ENCODE measurements at regions not wholly inside any gene's neighbourhood (a gene's known extent, or its start where the extent isn't known, plus 50 kb on each side); places are given as distances from the start of the nearest gene placed in this dataset.

DNA sequence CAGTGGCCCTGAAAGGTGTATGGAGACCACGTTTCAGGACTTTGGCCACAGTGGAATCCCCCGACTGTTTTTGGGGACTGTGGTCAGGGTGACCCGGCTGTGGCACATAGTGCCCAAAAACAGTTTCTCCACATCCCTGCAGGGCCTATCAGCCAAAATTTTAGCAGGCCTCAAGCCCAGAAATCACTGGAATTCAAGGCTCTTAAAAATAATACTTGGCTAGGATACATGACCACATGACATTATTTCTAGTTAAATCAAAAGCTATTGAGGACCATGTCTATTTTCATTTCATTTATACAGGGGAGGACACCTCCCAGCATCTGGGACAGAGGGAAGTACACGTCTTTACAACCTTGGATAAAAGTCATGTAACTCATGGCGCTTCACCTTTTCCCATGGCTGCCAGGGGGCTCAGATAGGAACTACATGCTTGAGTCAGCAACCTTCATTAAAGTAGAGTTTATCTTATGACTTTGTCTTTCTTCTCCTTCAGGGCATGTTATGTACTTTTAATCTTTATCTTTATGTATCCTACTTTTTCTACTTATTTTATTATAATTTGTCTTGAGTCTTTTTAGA is 70.8 kb upstream of the CD93 start:
- TF ChIP-seq CTCF (IDR thresholded peaks at IDR 0.05; ENCODE audit: low read depth, low read length, missing input control) (no peak), RAD21 (IDR thresholded peaks at IDR 0.05) (no peak), ZBTB33 (IDR thresholded peaks at IDR 0.05) (no peak), SP1 (IDR thresholded peaks at IDR 0.05) (no peak)
- TF ChIP-seq, protein P1, sequence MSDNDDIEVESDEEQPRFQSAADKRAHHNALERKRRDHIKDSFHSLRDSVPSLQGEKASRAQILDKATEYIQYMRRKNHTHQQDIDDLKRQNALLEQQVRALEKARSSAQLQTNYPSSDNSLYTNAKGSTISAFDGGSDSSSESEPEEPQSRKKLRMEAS (IDR thresholded peaks at IDR 0.05), result no peak
